ENCODE measurements at regions not wholly inside any gene's neighbourhood (a gene's known extent, or its start where the extent isn't known, plus 50 kb on each side); places are given as distances from the start of the nearest gene placed in this dataset.
"Not testable (repeated sequence)": the region's sequence is repeated elsewhere in the genome, so short reads cannot be mapped to it uniquely, and the experiment has no call there.

- H3K27ac ChIP-seq: no peak overlapping the region
- intact Hi-C loops (cut with DNase I; ENCODE audit: low total_unique reads): no loop called here
- no peak overlapping the region for H3K4me3 ChIP-seq
- DNase-seq: no peak
- no peaks in the 10 kb centered on the region for H3K4me1 ChIP-seq
- H3K36me3 ChIP-seq: no peaks in the 10 kb centered on the region
- TF ChIP-seq POLR2A (IDR thresholded peaks at IDR 0.05) (no peak), CTCF (IDR thresholded peaks at IDR 0.05) (no peak)
- no peaks in the 10 kb centered on the region for H3K27me3 ChIP-seq
- H3K9me3 ChIP-seq: no peaks in the 10 kb centered on the region
Measured at GRCh38 chr10:106280896-106281460, 883.5 kb downstream of the SORCS1 start.

GRCh38 chr10:106278383-106278782, 886.1 kb downstream of the SORCS1 start:
- no peak overlapping the region for H3K27ac ChIP-seq
- H3K4me1 ChIP-seq: no peaks in the 10 kb centered on the region
- no peaks in the 10 kb centered on the region for H3K9me3 ChIP-seq
- no peaks in the 10 kb centered on the region for H3K36me3 ChIP-seq
- no peak overlapping the region for H3K4me3 ChIP-seq
- no peaks in the 10 kb centered on the region for H3K27me3 ChIP-seq
- intact Hi-C loops (cut with DNase I; ENCODE audit: low total_unique reads): no loop called here
- no peak for DNase-seq
- TF ChIP-seq POLR2A (IDR thresholded peaks at IDR 0.05) (no peak), CTCF (IDR thresholded peaks at IDR 0.05) (no peak)

- no peaks in the 10 kb centered on the region for H3K36me3 ChIP-seq
- DNase-seq: no peak
- no peaks in the 10 kb centered on the region for H3K9me3 ChIP-seq
- no peak overlapping the region for H3K4me3 ChIP-seq
- H3K27ac ChIP-seq: no peak overlapping the region
- H3K27me3 ChIP-seq: no peaks in the 10 kb centered on the region
- no peak for TF ChIP-seq POLR2A (IDR thresholded peaks at IDR 0.05)
- TF ChIP-seq CTCF (IDR thresholded peaks at IDR 0.05): no peak
- no peaks in the 10 kb centered on the region for H3K4me1 ChIP-seq
- intact Hi-C loops (cut with DNase I; ENCODE audit: low total_unique reads): no loop called here
Measured at GRCh38 chr10:106271237-106271636, 893.3 kb downstream of the SORCS1 start.

GRCh38 chr10:106268000-106268399, 896.5 kb downstream of the SORCS1 start:
- H3K36me3 ChIP-seq: no peaks in the 10 kb centered on the region
- H3K9me3 ChIP-seq: no peaks in the 10 kb centered on the region
- H3K4me3 ChIP-seq: no peak overlapping the region
- no peaks in the 10 kb centered on the region for H3K4me1 ChIP-seq
- DNase-seq: no peak
- no peak overlapping the region for H3K27ac ChIP-seq
- no peak for TF ChIP-seq POLR2A (IDR thresholded peaks at IDR 0.05)
- no peak for TF ChIP-seq CTCF (IDR thresholded peaks at IDR 0.05)
- no peaks in the 10 kb centered on the region for H3K27me3 ChIP-seq
- intact Hi-C loops (cut with DNase I; ENCODE audit: low total_unique reads): no loop called here

- no peak overlapping the region for H3K27ac ChIP-seq
- no peaks in the 10 kb centered on the region for H3K4me1 ChIP-seq
- intact Hi-C loops (cut with DNase I; ENCODE audit: low total_unique reads): no loop called here
- no peaks in the 10 kb centered on the region for H3K27me3 ChIP-seq
- TF ChIP-seq POLR2A (IDR thresholded peaks at IDR 0.05): no peak
- TF ChIP-seq CTCF (IDR thresholded peaks at IDR 0.05): no peak
- no peak overlapping the region for H3K4me3 ChIP-seq
- no peak for DNase-seq
- H3K36me3 ChIP-seq: no peaks in the 10 kb centered on the region
- H3K9me3 ChIP-seq: no peaks in the 10 kb centered on the region
Measured at GRCh38 chr10:106267591-106267990, 896.9 kb downstream of the SORCS1 start.

GRCh38 chr10:106257432-106257831, 907.1 kb downstream of the SORCS1 start:
- H3K4me3 ChIP-seq; intact Hi-C loops (cut with DNase I; ENCODE audit: low total_unique reads); H3K27ac ChIP-seq; DNase-seq; H3K27me3 ChIP-seq; H3K36me3 ChIP-seq; H3K4me1 ChIP-seq; H3K9me3 ChIP-seq: not testable (repeated sequence)

Measured in uterus (tissue), 3 donors.